ENCODE measurements at regions not wholly inside any gene's neighbourhood (a gene's known extent, or its start where the extent isn't known, plus 50 kb on each side); places are given as distances from the start of the nearest gene placed in this dataset.

GRCh38 chr15:77860071-77860691, 217.3 kb downstream of the TBC1D2B start:
- no peaks in the 10 kb centered on the region for H3K9me3 ChIP-seq (ENCODE audit: control insufficient read depth in 5 of 5, low read length in 5 of 5)
- no peaks in the 10 kb centered on the region for H3K4me1 ChIP-seq (ENCODE audit: control insufficient read depth in 5 of 5, insufficient read depth in 5 of 5, low read length in 5 of 5)
- H3K9ac ChIP-seq (ENCODE audit: low read length in 5 of 5): no peak overlapping the region
- no peak overlapping the region for H3K27ac ChIP-seq (ENCODE audit: low read depth, low read length)
- H3K36me3 ChIP-seq (ENCODE audit: control insufficient read depth in 5 of 5, insufficient read depth in 5 of 5, low read length in 5 of 5): no peaks in the 10 kb centered on the region
- H3K27me3 ChIP-seq (ENCODE audit: control insufficient read depth in 5 of 5, insufficient read depth in 4 of 5, low read length in 5 of 5): peaks cover 2 to 9% (median 4%) of the 10 kb centered on the region in 5 donors
- H3K4me3 ChIP-seq (ENCODE audit: low read depth in 1 of 5, low read length in 5 of 5): no peak overlapping the region

- H3K4me1 ChIP-seq (ENCODE audit: control insufficient read depth in 5 of 5, insufficient read depth in 5 of 5, low read length in 5 of 5): no peaks in the 10 kb centered on the region
- H3K36me3 ChIP-seq (ENCODE audit: control insufficient read depth in 5 of 5, insufficient read depth in 5 of 5, low read length in 5 of 5): no peaks in the 10 kb centered on the region
- peaks cover 2 to 9% (median 4%) of the 10 kb centered on the region in 5 donors for H3K27me3 ChIP-seq (ENCODE audit: control insufficient read depth in 5 of 5, insufficient read depth in 4 of 5, low read length in 5 of 5)
- no peak overlapping the region for H3K9ac ChIP-seq (ENCODE audit: low read length in 5 of 5)
- no peaks in the 10 kb centered on the region for H3K9me3 ChIP-seq (ENCODE audit: control insufficient read depth in 5 of 5, low read length in 5 of 5)
- H3K27ac ChIP-seq (ENCODE audit: low read depth, low read length): no peak overlapping the region
- no peak overlapping the region for H3K4me3 ChIP-seq (ENCODE audit: low read depth in 1 of 5, low read length in 5 of 5)
Measured at GRCh38 chr15:77859491-77860060, 217.9 kb downstream of the TBC1D2B start.

- Histone ChIP-seq H3K4me1 (ENCODE audit: control insufficient read depth in 5 of 5, insufficient read depth in 5 of 5, low read length in 5 of 5) (no peaks in the 10 kb centered on the region), H3K4me3 (ENCODE audit: low read depth in 1 of 5, low read length in 5 of 5) (no peak overlapping the region), H3K27me3 (ENCODE audit: control insufficient read depth in 5 of 5, insufficient read depth in 4 of 5, low read length in 5 of 5) (peaks cover under 1 to 7% (median 2%) of the 10 kb centered on the region in 5 donors), H3K27ac (ENCODE audit: low read depth, low read length) (no peak overlapping the region), H3K9ac (ENCODE audit: low read length in 5 of 5) (no peak overlapping the region), H3K9me3 (ENCODE audit: control insufficient read depth in 5 of 5, low read length in 5 of 5) (no peaks in the 10 kb centered on the region), H3K36me3 (ENCODE audit: control insufficient read depth in 5 of 5, insufficient read depth in 5 of 5, low read length in 5 of 5) (no peaks in the 10 kb centered on the region)
Measured at GRCh38 chr15:77858792-77859490, 218.6 kb downstream of the TBC1D2B start.

GRCh38 chr15:77857419-77857818, 220.1 kb downstream of the TBC1D2B start:
- Histone ChIP-seq H3K27ac (ENCODE audit: low read depth, low read length) (no peak overlapping the region), H3K9ac (ENCODE audit: low read length in 5 of 5) (no peak overlapping the region), H3K4me3 (ENCODE audit: low read depth in 1 of 5, low read length in 5 of 5) (no peak overlapping the region)

GRCh38 chr15:77856705-77857346, 220.7 kb downstream of the TBC1D2B start:
- no peaks in the 10 kb centered on the region for H3K9me3 ChIP-seq (ENCODE audit: control insufficient read depth in 5 of 5, low read length in 5 of 5)
- no peak overlapping the region for H3K27ac ChIP-seq (ENCODE audit: low read depth, low read length)
- H3K9ac ChIP-seq (ENCODE audit: low read length in 5 of 5): no peak overlapping the region
- H3K36me3 ChIP-seq (ENCODE audit: control insufficient read depth in 5 of 5, insufficient read depth in 5 of 5, low read length in 5 of 5): no peaks in the 10 kb centered on the region
- no peaks in the 10 kb centered on the region for H3K4me1 ChIP-seq (ENCODE audit: control insufficient read depth in 5 of 5, insufficient read depth in 5 of 5, low read length in 5 of 5)
- H3K27me3 ChIP-seq (ENCODE audit: control insufficient read depth in 5 of 5, insufficient read depth in 4 of 5, low read length in 5 of 5): peaks cover 5 to 19% (median 13%) of the 10 kb centered on the region in 5 donors
- H3K4me3 ChIP-seq (ENCODE audit: low read depth in 1 of 5, low read length in 5 of 5): no peak overlapping the region

More at GRCh38 chr15:77857419-77857818, 220.1 kb downstream of the TBC1D2B start:
- Histone ChIP-seq H3K9me3 (ENCODE audit: control insufficient read depth in 5 of 5, low read length in 5 of 5) (no peaks in the 10 kb centered on the region), H3K27me3 (ENCODE audit: control insufficient read depth in 5 of 5, insufficient read depth in 4 of 5, low read length in 5 of 5) (peaks cover 1 to 13% (median 7%) of the 10 kb centered on the region in 5 donors), H3K36me3 (ENCODE audit: control insufficient read depth in 5 of 5, insufficient read depth in 5 of 5, low read length in 5 of 5) (no peaks in the 10 kb centered on the region), H3K4me1 (ENCODE audit: control insufficient read depth in 5 of 5, insufficient read depth in 5 of 5, low read length in 5 of 5) (no peaks in the 10 kb centered on the region)

GRCh38 chr15:77855871-77856270, 221.6 kb downstream of the TBC1D2B start:
- Histone ChIP-seq H3K4me1 (ENCODE audit: control insufficient read depth in 5 of 5, insufficient read depth in 5 of 5, low read length in 5 of 5) (no peaks in the 10 kb centered on the region), H3K27me3 (ENCODE audit: control insufficient read depth in 5 of 5, insufficient read depth in 4 of 5, low read length in 5 of 5) (peaks cover 8 to 26% (median 21%) of the 10 kb centered on the region in 5 donors), H3K9ac (ENCODE audit: low read length in 5 of 5) (no peak overlapping the region), H3K27ac (ENCODE audit: low read depth, low read length) (no peak overlapping the region), H3K9me3 (ENCODE audit: control insufficient read depth in 5 of 5, low read length in 5 of 5) (no peaks in the 10 kb centered on the region), H3K4me3 (ENCODE audit: low read depth in 1 of 5, low read length in 5 of 5) (no peak overlapping the region), H3K36me3 (ENCODE audit: control insufficient read depth in 5 of 5, insufficient read depth in 5 of 5, low read length in 5 of 5) (no peaks in the 10 kb centered on the region)

GRCh38 chr15:77854980-77855379, 222.3 kb upstream of the LINGO1 start:
- H3K4me1 ChIP-seq (ENCODE audit: control insufficient read depth in 5 of 5, insufficient read depth in 5 of 5, low read length in 5 of 5): no peaks in the 10 kb centered on the region
- H3K36me3 ChIP-seq (ENCODE audit: control insufficient read depth in 5 of 5, insufficient read depth in 5 of 5, low read length in 5 of 5): no peaks in the 10 kb centered on the region
- no peak overlapping the region for H3K9ac ChIP-seq (ENCODE audit: low read length in 5 of 5)
- H3K27me3 ChIP-seq (ENCODE audit: control insufficient read depth in 5 of 5, insufficient read depth in 4 of 5, low read length in 5 of 5): peaks cover 8 to 26% (median 21%) of the 10 kb centered on the region in 5 donors
- H3K27ac ChIP-seq (ENCODE audit: low read depth, low read length): no peak overlapping the region
- H3K4me3 ChIP-seq (ENCODE audit: low read depth in 1 of 5, low read length in 5 of 5): no peak overlapping the region
- peaks cover 0 to 7% (median 5%) of the 10 kb centered on the region in 5 donors for H3K9me3 ChIP-seq (ENCODE audit: control insufficient read depth in 5 of 5, low read length in 5 of 5)

GRCh38 chr15:77853910-77854309, 221.2 kb upstream of the LINGO1 start:
- H3K27ac ChIP-seq (ENCODE audit: low read depth, low read length): no peak overlapping the region
- H3K9ac ChIP-seq (ENCODE audit: low read length in 5 of 5): no peak overlapping the region
- peaks cover 1 to 11% (median 7%) of the 10 kb centered on the region in 5 donors for H3K9me3 ChIP-seq (ENCODE audit: control insufficient read depth in 5 of 5, low read length in 5 of 5)
- H3K36me3 ChIP-seq (ENCODE audit: control insufficient read depth in 5 of 5, insufficient read depth in 5 of 5, low read length in 5 of 5): no peaks in the 10 kb centered on the region
- H3K4me1 ChIP-seq (ENCODE audit: control insufficient read depth in 5 of 5, insufficient read depth in 5 of 5, low read length in 5 of 5): no peaks in the 10 kb centered on the region
- peaks cover 8 to 28% (median 21%) of the 10 kb centered on the region in 5 donors for H3K27me3 ChIP-seq (ENCODE audit: control insufficient read depth in 5 of 5, insufficient read depth in 4 of 5, low read length in 5 of 5)
- H3K4me3 ChIP-seq (ENCODE audit: low read depth in 1 of 5, low read length in 5 of 5): no peak overlapping the region

- peaks cover 4 to 13% (median 7%) of the 10 kb centered on the region in 5 donors for H3K9me3 ChIP-seq (ENCODE audit: control insufficient read depth in 5 of 5, low read length in 5 of 5)
Measured at GRCh38 chr15:77853008-77853328, 220.3 kb upstream of the LINGO1 start.

More at GRCh38 chr15:77853008-77853328, 220.3 kb upstream of the LINGO1 start:
- Histone ChIP-seq H3K4me1 (ENCODE audit: control insufficient read depth in 5 of 5, insufficient read depth in 5 of 5, low read length in 5 of 5) (no peaks in the 10 kb centered on the region), H3K36me3 (ENCODE audit: control insufficient read depth in 5 of 5, insufficient read depth in 5 of 5, low read length in 5 of 5) (no peaks in the 10 kb centered on the region), H3K27ac (ENCODE audit: low read depth, low read length) (no peak overlapping the region), H3K4me3 (ENCODE audit: low read depth in 1 of 5, low read length in 5 of 5) (no peak overlapping the region), H3K27me3 (ENCODE audit: control insufficient read depth in 5 of 5, insufficient read depth in 4 of 5, low read length in 5 of 5) (peaks cover 8 to 32% (median 21%) of the 10 kb centered on the region in 5 donors), H3K9ac (ENCODE audit: low read length in 5 of 5) (no peak overlapping the region)
